ENCODE measurements at regions not wholly inside any gene's neighbourhood (a gene's known extent, or its start where the extent isn't known, plus 50 kb on each side); places are given as distances from the start of the nearest gene placed in this dataset.

GRCh38 chr19:31699421-31699820, 350.2 kb upstream of the TSHZ3 start:
- TF ChIP-seq CTCF (IDR thresholded peaks at IDR 0.05) (no peak), POLR2A (IDR thresholded peaks at IDR 0.05) (no peak), POLR2AphosphoS5 (IDR thresholded peaks at IDR 0.05) (no peak)
